ENCODE measurements at regions not wholly inside any gene's neighbourhood (a gene's known extent, or its start where the extent isn't known, plus 50 kb on each side); places are given as distances from the start of the nearest gene placed in this dataset.

DNA sequence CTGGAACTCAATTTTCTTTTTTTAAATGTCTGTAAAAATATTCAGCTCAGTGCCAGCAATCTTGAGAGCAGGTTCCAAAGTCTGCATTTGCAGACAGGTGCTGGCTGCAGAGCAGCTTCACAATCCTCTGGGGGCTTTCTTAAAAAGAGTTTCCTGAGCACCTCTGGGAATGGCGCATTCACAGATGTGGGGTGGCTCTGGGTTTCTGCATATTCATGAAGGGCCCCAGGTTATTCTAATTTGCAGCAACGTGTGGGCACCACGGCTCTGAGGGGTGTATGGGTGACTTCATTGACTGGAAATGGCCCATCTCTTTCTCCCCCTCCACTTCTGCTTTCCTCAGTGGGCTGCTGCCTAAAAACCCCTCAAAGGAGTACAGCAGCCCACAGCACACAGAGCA is 225.0 kb upstream of the APCDD1 start:
- no peak for DNase-seq (ENCODE audit: extremely low spot score, unreplicated experiment)
- peaks cover 6% of the 10 kb centered on the region for H3K36me3 Mint-ChIP-seq
- no peak overlapping the region for H3K27ac Mint-ChIP-seq
- no peak for TF ChIP-seq CTCF (conservative IDR thresholded peaks at IDR 0.05)
- H3K4me3 Mint-ChIP-seq, result no peak overlapping the region
- no peaks in the 10 kb centered on the region for H3K27me3 Mint-ChIP-seq
- H3K4me1 Mint-ChIP-seq (ENCODE audit: unreplicated experiment), result peaks cover 8% of the 10 kb centered on the region
- peaks cover 16% of the 10 kb centered on the region for H3K9me3 Mint-ChIP-seq

- Mint-ChIP-seq H3K36me3 (peaks cover 6% of the 10 kb centered on the region), H3K4me3 (no peak overlapping the region), H3K27me3 (no peaks in the 10 kb centered on the region), H3K4me1 (ENCODE audit: unreplicated experiment) (peaks cover 14% of the 10 kb centered on the region), H3K9me3 (peaks cover 12% of the 10 kb centered on the region), H3K27ac (no peak overlapping the region)
- DNase-seq (ENCODE audit: extremely low spot score, unreplicated experiment), result no peak
- no peak for TF ChIP-seq CTCF (conservative IDR thresholded peaks at IDR 0.05)
Observed at GRCh38 chr18:10230072-10230471, 224.4 kb upstream of the APCDD1 start.

- Mint-ChIP-seq H3K4me3 (no peak overlapping the region), H3K9me3 (peaks cover 12% of the 10 kb centered on the region), H3K27ac (no peak overlapping the region), H3K27me3 (no peaks in the 10 kb centered on the region), H3K4me1 (ENCODE audit: unreplicated experiment) (peaks cover 23% of the 10 kb centered on the region), H3K36me3 (peaks cover 6% of the 10 kb centered on the region)
- no peak for DNase-seq (ENCODE audit: extremely low spot score, unreplicated experiment)
- no peak for TF ChIP-seq CTCF (conservative IDR thresholded peaks at IDR 0.05)
Observed at GRCh38 chr18:10231220-10231619, 223.2 kb upstream of the APCDD1 start.

- Mint-ChIP-seq H3K36me3 (peaks cover 6% of the 10 kb centered on the region), H3K27ac (no peak overlapping the region), H3K9me3 (peaks cover 12% of the 10 kb centered on the region), H3K4me1 (ENCODE audit: unreplicated experiment) (peaks cover 23% of the 10 kb centered on the region), H3K27me3 (no peaks in the 10 kb centered on the region), H3K4me3 (no peak overlapping the region)
- DNase-seq (ENCODE audit: extremely low spot score, unreplicated experiment), result no peak
- no peak for TF ChIP-seq CTCF (conservative IDR thresholded peaks at IDR 0.05)
Observed at GRCh38 chr18:10232062-10232461, 222.4 kb upstream of the APCDD1 start.

DNA sequence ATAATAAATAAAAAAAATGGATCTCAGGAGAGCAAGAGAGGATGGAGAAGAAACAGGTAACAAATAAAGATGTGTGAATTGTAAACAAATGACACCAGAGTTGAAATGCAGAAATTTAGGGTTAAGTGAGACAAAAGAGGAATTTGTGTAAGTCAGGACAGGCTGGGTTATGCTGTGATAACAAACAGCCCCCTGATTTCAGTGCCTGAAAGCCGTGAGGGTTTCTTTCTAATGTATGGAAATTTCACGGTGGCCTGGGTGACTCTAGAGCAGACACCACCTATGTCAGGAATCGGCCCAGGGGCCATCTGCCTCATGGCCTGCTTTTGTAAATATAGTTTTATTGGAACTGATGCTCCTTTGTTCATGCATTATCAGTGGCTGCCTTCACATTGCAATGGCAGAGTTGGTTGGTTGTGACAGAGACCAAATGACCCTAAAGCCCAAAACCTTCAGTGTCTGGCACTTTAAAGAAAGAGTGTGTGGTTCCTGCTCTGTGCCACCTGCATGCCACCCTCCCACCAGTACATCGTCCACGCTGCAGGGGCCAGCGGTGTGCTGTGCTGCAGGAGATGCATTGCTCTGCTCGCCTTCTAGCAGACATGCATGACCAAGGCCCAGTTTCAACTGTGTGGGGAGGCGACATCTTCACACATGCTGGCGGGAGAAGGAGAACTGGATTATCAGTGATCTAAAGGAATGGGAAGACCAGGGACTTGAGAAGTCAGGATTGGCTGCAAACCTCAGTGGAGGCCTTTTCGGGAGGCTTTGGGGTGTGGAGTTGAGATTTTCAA is 221.2 kb upstream of the APCDD1 start:
- peaks cover 6% of the 10 kb centered on the region for H3K36me3 Mint-ChIP-seq
- H3K4me3 Mint-ChIP-seq, result no peak overlapping the region
- peaks cover 12% of the 10 kb centered on the region for H3K9me3 Mint-ChIP-seq
- no peak for TF ChIP-seq CTCF (conservative IDR thresholded peaks at IDR 0.05)
- no peak for DNase-seq (ENCODE audit: extremely low spot score, unreplicated experiment)
- no peaks in the 10 kb centered on the region for H3K27me3 Mint-ChIP-seq
- H3K27ac Mint-ChIP-seq, result no peak overlapping the region
- H3K4me1 Mint-ChIP-seq (ENCODE audit: unreplicated experiment), result peaks cover 23% of the 10 kb centered on the region

Measured in type B pancreatic cell (in vitro differentiated cells).